ENCODE measurements at regions not wholly inside any gene's neighbourhood (a gene's known extent, or its start where the extent isn't known, plus 50 kb on each side); places are given as distances from the start of the nearest gene placed in this dataset.
"Not testable (repeated sequence)": the region's sequence is repeated elsewhere in the genome, so short reads cannot be mapped to it uniquely, and the experiment has no call there.

DNA sequence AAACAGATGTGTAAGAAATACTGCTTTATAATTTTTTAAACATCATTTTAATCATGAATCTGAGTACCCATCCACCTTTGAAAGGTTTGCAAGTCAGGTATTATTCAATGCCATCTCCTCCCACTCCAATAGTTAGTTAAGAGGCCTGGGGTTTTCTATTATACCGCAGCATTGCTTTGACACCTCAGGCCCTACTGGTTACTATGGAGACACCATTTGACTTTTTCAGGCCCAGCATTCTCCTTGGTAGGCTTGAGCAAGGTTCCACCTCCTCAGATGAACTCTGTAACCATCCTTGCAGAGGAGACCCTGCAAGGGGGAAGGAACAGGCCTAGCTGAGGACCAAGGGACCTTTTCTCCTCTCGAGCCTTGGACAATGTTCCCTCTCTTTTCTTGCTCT lies 326.9 kb upstream of the NPSR1 start:
- DNase-seq (ENCODE audit: low read depth in 1 of 2, low spot score in 1 of 2) = no peak

DNA sequence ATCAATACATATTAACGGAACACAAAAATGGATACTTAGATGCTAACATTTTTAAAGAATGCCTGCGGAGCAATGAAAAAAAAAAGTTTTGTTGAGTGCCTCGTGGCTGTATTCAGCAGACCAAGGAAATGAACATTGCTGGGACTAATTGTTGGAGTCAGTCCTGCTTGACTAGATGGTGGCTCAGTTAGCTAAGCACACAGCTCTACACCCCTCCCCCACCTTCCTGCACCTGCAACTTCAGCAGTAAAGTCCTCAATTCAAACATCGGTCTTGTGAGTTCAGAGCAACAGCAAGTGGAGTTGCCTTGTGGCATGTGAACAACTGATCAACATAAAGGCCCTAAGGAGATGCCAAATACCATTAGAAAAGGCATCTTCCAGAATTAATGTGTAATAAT lies 326.0 kb upstream of the NPSR1 start:
- no peak for DNase-seq (ENCODE audit: low read depth in 1 of 2, low spot score in 1 of 2)

DNA sequence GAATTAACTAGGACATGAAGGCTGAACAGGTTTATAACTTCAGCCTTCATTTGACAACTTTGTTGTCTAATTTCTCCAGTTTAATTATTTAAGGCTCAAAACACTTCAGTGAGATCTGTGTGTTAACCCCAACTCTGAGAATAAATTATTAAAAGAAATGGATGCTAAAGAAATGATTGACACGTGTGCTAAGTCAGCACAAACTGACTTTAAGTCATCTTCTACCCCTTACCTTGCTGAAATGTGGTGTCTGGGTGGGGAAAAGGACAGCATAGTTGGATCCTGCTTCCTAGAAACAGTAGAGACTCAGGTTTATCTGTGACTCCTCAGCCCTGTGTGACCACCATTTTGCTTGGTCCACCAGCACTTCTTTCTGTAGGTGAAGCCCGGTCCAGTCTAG lies 324.8 kb upstream of the NPSR1 start:
- no peak for DNase-seq (ENCODE audit: low read depth in 1 of 2, low spot score in 1 of 2)

DNA sequence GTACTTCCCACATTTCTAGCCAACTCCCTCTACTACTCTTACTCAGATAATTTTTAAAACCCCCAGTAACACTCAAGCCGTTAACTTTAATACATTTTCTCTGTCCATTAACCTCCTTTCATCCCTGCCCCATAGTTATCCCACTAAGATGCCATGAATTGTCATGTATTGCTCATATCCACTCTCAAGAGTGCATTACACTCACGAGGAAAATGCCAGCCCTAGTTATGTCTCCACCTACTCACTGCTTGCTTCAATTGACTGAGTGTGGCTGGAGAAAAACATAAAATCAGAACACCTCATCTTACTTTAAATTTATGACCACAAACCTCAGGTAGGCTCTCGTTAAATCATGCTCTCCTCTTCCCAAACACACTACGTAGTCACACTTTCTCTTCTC lies 324.1 kb upstream of the NPSR1 start:
- DNase-seq (ENCODE audit: low read depth in 1 of 2, low spot score in 1 of 2) = no peak

DNA sequence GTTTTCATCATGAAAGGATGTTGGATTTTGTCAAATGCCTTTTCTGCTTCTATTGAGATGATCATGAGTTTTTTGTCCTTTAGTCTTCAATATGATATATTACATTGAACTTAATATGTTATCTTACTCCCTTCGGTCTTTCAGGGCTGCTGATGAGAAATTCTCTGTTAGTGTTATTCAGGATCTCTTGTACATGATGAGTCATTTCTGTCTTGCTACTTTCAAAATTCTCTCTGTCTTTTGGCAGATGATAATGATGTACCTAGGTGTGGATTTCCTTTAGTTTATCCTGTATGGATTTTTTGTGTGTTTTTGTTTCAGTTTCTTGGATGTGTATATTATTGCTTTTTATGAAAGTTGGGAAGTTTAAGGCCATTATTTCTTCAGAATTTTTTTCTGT lies 320.9 kb upstream of the NPSR1 start:
- no peak for DNase-seq (ENCODE audit: low read depth in 1 of 2, low spot score in 1 of 2)

DNA sequence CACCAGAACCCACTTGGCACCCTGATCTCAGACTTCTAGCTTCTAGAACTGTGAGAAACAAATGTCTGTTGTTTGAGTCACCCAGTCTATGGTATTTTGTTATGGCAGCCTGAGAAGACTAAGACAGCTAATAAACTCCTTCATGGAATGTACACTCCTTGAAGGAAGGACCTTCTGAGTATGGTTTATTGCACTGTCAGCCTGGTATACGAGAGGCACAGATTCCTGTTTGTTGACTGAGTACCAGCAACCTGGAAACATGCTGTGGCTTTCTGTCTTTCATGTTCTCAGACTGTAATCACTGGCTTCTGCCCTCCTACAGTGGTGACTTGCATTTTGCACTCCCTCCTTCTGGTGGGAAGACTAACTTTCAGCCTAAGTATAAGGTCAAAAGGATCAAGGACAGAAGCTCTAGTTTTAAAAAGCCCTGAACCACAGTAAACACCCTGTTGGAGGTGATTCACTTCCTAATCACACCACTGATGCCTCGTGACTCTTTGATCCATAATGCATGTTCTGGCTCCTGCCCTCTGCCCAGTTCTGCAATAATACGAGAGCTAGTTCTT lies 319.0 kb upstream of the NPSR1 start:
- no peak for DNase-seq (ENCODE audit: low read depth in 1 of 2, low spot score in 1 of 2)

DNA sequence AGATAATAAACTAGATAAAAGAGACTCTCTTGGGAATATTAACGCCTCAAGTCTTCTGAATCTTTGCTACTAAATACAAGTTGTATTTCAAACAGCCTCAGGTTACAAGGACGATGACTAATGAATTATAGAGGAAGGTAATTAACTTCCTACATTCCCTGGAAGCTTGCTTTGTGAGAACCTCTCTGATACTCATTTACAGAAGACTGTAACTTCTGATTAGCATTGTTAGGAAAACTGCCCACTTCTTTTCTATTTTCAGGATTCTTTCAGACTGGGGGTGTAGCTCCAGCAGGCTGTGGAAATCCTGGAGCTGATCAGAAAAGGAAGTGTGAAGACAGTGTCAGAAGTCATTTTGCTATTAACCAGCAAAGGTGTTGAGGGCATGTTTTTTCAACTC lies 316.7 kb upstream of the NPSR1 start:
- no peak for DNase-seq (ENCODE audit: low read depth in 1 of 2, low spot score in 1 of 2)

DNA sequence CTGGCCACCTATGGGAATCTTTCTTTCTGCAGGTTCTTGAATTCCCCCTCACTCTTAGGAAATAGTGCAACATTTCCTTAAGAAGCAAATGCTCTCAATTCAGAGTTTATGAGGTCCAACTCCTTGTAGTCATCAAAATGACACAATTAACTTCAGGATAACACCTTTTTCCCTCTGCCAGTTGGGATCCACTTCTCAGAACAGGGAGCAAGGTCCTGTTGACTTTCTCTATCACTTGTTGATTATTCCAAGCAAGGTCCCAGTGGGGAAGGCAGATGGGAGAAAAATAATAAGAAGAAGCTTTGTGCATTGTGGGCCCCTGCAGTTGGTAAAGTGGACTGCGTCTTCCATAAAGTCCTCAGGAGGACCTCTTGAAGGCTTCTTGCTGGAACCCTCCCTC lies 315.6 kb upstream of the NPSR1 start:
- DNase-seq (ENCODE audit: low read depth in 1 of 2, low spot score in 1 of 2) = no peak

DNA sequence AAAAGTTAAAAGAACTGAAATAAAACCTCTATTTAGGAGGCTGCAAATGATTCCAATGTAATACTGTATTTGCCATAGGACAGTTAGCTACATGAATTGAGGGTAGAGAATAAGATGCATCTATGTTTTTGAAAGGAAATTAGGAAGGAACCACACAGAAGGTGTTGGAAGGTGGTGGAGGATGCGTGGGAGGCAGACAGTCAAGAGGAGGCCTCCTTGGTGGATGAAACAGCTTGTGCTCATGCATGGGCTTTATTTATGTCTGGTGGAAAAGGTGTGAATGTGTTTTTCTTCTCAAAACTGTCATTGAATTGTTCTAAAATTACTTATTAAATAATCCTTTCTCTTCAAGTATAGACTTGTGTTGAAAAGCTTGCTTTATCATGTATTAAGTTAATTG lies 314.4 kb upstream of the NPSR1 start:
- no peak for DNase-seq (ENCODE audit: low read depth in 1 of 2, low spot score in 1 of 2)

DNA sequence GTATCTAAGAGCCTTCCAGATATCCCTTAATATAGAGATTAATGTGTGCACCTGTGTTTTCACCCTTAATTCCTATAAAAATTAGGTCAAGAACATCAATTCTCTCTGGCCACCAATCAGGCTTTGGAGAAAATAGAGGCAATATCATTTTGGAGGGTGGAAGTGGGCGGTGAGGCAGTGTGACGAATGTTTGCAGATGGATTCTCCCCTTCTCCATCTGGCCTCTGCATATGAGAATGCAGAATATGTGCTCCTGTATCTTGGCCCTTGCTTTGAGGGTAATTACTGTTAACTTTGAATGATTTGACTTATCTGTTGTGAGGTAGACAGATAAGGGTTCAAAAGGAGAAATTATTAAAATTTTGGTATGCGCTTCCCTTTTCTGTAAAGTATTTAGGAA lies 304.0 kb upstream of the NPSR1 start:
- DNase-seq (ENCODE audit: low read depth in 1 of 2, low spot score in 1 of 2) = no peak

DNA sequence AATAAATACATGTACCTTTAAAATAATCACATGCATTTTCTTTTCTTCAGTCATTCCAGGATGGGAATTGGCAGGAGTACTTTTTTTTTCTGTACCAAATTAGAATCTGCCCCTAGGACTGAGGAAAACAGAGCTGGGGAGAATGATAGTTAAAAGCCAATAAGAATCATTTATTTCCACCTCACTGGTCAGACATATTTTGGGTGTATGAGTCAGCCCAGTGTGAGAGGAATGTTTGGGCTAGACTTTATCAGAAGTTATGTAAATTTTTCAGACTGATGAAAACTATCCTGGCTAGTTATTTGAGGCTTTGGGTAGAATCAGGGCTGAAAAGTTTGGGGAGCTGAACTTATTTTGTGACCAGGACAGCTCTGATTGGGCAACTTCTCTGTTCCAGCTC lies 303.1 kb upstream of the NPSR1 start:
- no peak for DNase-seq (ENCODE audit: low read depth in 1 of 2, low spot score in 1 of 2)

DNA sequence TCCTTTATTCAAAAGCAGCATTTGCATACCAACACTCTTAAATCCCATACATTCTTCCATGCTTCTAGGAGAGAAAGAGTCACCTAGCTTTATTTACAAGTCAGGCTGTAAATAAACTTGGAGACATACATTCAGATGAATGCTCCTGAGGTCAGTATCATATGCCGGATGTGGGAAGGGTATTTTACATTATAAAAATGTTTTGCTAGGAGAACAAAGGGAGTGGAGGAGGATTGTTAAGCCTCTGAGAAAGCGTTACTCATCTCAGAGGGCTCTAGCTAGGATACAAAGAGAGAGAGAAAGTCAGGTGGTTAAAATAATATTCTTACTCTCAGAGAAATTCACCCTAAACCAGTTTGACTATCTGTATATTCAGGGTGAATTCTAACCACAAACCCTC lies 300.9 kb upstream of the NPSR1 start:
- DNase-seq (ENCODE audit: low read depth in 1 of 2, low spot score in 1 of 2) = no peak

DNA sequence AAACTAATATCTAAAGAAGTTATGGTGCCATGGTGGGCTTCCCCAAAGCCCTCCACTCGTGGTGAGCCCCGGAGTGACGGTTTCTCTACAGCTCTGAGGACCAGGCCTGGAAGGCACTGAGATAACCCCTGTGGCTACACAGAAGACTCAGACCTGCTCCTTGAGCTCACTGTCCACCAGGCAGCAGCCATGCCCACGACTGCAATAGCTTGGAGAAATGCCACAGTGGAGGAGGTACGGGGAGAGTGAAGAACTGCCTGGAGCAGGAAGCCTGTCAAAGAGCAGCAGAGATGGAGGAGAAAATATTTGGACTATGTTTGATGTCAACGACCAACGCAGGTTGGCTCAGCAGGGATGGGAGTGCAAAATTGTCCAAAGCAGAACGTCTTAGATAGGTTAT lies 300.1 kb upstream of the NPSR1 start:
- DNase-seq (ENCODE audit: low read depth in 1 of 2, low spot score in 1 of 2) = no peak

DNA sequence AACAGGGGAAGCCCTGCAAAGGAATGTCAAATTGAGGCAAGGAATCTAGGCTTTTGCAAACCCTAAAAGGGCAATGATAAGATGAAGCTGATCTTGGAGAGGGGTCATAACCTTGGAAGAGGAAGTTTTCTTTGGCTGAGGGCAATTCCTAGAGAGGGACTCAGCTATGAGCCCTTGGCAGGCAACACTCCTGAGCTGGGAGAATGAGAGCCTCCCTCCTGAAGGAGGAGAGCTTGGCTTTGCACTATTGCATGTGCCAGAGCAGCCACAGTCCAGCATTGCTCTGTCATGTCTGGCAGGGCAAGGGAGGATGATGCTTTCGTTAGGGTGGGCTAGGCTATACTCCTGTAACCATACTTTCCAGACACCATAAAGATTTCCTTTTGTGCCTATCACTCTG lies 299.4 kb upstream of the NPSR1 start:
- not testable (repeated sequence) for DNase-seq (ENCODE audit: low read depth in 1 of 2, low spot score in 1 of 2)

DNA sequence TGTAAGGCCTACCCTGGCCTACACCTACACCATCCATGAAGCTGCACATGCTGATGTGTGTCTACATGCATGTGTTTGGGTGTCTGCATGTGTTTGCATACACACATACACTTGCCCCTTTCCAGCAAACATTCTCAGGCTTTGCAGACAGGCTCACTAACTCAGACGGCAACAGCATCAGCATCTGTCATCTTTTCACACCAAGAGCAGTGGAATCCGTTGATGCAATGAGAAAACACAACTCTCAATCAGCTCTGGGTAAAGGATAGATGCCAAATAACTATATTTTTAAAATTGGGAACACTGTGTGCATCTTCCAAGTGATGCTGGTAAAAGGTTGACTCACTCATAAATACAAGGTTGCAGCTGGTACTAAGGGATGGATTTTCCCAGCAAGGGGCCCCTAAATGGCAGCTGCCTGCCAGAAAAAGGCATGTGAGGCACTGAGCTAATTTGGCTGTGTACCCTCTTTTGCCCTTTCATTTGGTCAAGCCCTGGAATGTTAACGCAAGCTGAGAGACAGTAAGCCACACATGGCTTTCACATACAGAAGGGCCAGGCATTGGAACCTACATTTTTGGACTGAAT lies 296.3 kb upstream of the NPSR1 start:
- DNase-seq (ENCODE audit: low read depth in 1 of 2, low spot score in 1 of 2) = no peak

DNA sequence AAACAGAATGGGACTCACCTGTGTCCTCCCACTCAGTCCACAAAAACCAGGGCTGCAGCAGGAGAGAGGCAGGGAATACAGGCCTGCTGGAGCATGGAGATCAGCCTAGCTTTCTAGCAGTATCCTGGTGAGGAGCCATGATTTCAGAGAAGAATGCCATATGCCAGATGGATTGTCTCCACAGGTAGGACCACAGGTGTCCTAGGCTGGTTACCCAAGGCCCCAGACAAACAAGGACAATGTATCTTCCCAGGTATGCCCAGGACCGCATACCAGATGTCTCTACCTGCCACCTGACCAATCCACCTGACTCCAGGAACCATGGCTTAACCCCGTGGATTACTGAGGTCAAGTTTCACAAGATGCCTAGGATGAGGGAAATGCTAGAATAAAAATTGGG lies 295.4 kb upstream of the NPSR1 start:
- DNase-seq (ENCODE audit: low read depth in 1 of 2, low spot score in 1 of 2) = no peak

DNA sequence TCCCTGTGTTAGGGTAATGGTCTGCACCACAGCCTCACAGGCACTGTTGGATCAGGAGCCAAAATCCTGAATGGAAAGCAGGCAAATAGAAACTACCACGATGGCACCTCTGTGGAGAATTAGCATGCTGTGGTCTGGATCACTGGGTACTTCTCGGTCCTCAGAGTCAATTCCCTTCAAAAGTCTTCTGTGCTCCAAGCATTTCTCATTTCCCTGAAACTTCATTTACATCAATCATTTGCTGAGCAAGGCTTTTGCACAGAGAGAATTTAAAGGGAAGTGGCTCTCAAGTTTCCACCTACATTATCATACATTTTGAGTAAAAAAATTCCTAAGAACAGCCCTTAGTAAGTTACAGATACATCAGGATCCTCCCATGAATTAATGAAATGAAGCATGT lies 293.9 kb upstream of the NPSR1 start:
- DNase-seq (ENCODE audit: low read depth in 1 of 2, low spot score in 1 of 2) = no peak

DNA sequence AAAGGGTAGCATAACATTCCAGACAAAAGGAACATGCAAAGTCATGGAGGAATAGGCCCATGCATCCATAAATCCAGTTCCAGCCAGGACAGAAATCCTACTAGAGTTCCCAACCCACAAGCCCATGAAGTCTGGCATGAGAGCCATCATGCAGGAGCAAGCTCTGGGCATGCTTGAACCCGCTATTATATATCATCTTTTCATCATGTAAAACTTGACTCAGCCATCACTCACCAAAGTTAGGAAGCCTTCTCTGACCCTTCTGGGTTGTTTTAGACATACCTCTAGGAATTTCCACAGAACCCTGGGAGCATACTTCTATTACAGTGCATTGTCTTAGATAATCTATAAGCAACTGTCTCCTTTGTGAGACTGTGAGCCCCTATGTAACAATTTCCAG lies 293.0 kb upstream of the NPSR1 start:
- no peak for DNase-seq (ENCODE audit: low read depth in 1 of 2, low spot score in 1 of 2)

DNA sequence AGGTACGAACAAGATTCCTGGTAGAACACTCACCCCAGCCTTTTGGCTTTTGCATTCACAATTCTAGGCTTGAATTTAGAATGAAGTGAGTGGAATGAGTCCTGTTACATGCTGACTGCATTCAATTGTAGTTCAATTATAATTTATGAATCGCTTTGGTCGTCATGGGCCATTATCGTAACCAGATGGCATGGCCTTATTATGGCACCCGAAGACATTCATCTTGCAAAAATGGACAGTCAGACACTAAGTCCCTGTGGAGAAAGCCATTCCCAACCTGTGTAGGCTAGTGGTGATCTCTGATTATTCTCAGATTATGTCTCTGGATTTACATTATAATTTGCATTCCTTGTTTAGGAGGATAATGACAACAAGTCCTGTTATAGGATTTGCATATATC lies 292.4 kb upstream of the NPSR1 start:
- no peak for DNase-seq (ENCODE audit: low read depth in 1 of 2, low spot score in 1 of 2)

DNA sequence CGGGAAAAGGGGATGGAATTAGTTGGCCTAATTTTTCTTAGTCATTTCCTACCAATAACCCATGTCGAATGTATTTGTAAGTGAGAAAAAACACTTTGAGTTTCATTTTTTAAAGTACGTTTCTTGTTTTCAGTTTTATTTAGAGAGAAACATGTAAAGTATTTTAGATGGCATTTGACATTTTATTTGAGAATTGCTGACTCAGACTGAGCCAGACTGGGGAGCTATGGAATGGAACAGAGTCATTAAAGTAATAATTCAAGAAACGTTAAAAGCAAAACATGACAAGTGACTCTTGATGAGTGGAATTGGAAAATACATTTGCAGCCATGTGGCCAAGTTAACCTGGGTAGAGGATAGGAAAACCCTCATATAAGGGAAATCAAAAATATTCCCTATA lies 286.1 kb upstream of the NPSR1 start:
- DNase-seq (ENCODE audit: low read depth in 1 of 2, low spot score in 1 of 2) = no peak

DNA sequence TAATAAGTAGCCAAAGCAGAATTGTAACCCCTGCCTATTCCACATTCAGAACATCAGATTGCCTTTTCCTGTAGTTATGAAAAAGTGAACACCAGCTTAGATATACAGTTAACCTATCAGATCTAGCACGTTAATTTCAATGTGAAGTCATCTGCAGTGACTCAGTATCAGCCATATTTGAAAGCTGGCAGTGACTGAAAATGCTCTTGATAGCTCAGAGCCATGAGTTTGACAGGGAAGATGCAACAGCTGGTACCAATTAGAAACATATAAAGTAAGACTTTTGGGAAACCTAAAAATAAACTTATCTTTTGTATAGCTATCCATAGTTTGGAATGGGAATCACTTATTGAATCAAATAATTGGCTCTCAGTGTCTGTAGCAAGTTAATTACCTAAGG lies 284.1 kb upstream of the NPSR1 start:
- DNase-seq (ENCODE audit: low read depth in 1 of 2, low spot score in 1 of 2) = no peak

DNA sequence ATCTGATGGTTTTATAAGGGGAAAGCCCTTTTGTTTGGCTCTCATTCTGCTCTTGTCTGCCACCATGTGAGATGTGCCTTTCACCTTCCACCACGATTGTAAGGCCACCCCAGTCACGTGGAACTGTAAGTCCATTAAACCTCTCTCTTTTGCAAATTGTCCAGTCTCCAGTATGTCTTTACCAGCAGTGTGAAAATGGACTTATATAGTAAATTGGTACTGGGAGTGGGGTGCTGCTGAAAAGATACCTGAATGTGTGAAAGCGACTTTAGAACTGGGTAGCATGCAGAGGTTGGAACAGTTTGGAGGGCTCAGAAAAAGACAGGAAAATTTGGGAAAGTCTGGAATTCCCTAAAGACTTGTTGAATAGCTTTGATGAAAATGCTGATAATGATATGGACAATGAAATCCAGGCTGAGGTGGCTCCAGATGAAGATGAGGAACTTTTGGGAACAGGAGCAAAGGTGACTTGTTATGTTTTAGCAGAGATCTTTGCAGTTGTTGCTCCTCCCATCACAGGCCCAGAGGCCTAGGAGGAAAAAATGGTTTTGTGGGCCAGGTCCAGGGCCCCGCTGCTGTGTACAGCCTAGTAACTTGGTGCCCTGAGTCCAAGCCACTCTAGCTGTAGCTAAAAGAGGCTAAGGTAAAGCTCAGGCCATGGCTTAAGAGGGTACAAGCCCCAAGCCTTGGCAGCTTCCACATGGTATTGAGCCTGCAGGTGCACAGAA lies 275.7 kb upstream of the NPSR1 start:
- DNase-seq (ENCODE audit: low read depth in 1 of 2, low spot score in 1 of 2) = no peak

DNA sequence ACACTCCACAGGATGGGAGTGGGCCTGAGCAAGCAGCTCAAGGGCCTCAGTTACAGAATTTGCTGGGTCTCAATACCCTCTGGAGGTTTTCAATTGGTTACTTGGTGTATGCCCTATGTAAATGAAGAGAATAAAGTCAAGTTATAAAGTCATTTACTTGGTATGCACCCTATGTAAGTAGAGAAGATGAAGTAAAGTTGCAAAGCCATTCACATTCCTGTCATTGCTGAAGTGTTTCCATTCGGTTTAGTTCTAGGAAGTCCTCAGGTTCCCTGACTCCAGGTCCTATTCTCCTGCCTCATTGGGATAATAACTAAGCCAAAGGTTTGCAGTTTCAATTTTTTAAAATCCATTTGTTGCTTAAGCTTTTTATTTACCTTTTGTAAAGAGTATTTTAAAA lies 272.6 kb upstream of the NPSR1 start:
- no peak for DNase-seq (ENCODE audit: low read depth in 1 of 2, low spot score in 1 of 2)
